ENCODE measurements at regions not wholly inside any gene's neighbourhood (a gene's known extent, or its start where the extent isn't known, plus 50 kb on each side); places are given as distances from the start of the nearest gene placed in this dataset.

GRCh38 chr6:44642870-44643522 lies 255.5 kb downstream of the CDC5L start:
- no peak for DNase-seq

DNA sequence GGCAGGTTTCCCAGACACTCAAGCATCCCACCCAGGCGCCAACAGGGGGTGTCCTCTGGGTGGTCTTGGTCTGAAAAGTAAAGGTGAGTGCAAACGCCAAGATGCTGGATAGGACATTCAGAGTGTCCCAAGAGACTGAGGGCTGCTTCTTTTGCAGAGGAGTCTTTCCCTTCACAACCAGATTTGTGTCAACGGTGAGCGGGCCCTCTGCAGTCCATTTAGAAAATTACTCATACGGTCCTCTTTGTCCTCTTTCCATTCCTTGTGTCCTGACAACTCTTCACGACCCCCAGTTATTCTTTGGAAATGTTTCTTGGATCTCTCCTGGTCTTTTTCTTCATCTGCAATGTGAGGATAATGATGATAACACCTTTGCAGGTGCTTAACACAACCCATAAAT lies 257.8 kb downstream of the CDC5L start:
- peak in 1 of 2 experiments; percentile 12 for DNase-seq

GRCh38 chr6:44646355-44646754 lies 258.8 kb downstream of the CDC5L start:
- no peak for DNase-seq

DNA sequence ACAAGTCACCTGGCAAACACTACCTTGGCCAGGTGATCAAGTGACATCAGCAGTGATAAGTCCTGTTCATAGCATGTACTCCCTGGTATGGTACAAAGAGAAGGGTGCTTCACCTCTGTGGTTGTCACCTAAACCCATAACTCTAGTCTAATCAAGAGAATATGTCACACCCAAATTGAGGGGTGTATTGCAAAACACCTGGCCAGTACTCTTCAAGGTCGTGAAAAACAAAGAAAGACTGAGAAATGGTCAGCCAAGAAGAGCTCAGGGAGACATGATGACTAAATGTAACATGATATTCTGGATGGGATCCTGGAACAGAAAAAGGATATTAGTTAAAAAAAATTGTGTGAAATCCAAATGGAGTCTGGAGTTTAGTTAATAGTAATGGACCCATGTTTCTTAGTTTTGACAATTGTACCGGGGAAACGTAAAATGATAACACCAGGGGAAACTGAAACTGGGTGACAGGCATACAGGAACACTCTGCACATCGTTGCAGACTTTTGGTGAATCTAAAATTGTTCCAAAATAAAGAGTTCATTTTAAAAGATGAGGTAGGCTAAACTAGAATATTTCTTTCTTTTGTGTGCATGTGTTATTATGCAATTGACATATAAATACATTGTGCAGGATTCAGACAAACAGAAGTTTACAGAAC lies 262.0 kb downstream of the CDC5L start:
- DNase-seq, result no peak

GRCh38 chr6:44650495-44650894 lies 263.0 kb downstream of the CDC5L start:
- no peak for DNase-seq

- DNase-seq, result no peak
These were observed 263.4 kb downstream of the CDC5L start for GRCh38 chr6:44650947-44651346.

- DNase-seq, result no peak
These were observed 264.1 kb downstream of the CDC5L start for GRCh38 chr6:44651604-44652003.

DNA sequence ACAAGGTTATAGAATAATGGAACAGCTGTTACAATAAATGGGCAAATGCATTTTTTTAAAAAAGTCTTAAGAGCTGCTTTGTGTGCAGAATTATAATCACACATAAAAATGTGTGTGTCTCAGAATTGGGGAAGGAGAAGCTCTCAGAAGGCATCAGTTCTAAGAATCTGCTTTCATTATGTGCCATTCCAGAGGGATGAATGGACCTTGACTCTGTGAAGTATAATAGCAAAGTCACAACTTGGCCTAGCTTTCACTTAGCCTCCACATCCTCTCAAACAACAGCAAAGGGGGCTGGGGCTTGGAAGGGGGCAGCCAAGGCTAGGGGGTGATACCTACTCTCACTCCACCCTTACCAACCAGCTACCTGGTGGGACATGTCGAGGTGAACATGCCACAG lies 265.0 kb downstream of the CDC5L start:
- no peak for DNase-seq

DNA sequence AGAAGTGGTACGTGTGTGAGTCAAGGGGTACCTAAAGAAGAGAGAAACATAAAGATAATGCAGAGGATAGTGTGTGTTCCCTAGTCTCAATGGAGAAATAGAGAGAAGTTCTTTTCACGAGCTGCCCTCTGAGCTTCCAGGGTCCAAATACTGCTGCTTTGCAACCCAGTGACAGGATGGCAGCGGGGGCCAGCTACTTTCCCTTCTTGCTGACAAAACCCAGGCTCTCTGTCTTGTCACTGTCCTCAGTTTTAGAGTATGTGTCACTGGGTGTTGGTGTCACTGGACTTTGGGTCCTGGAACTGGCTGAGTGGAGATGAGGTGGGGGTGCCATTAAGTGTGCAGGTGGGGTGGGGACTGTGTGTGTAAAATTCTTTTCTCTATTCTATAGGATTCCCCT lies 265.6 kb downstream of the CDC5L start:
- no peak for DNase-seq

- DNase-seq, result no peak
These were observed 266.3 kb downstream of the CDC5L start for GRCh38 chr6:44653761-44654218.

- DNase-seq, result peak in 1 of 2 experiments; percentile 49
These were observed 268.2 kb downstream of the CDC5L start for GRCh38 chr6:44655412-44656342.

- DNase-seq, result no peak
These were observed 269.2 kb downstream of the CDC5L start for GRCh38 chr6:44656691-44657090.

GRCh38 chr6:44657206-44657819 lies 269.8 kb downstream of the CDC5L start:
- DNase-seq, result no peak

- DNase-seq, result no peak
These were observed 271.1 kb downstream of the CDC5L start for GRCh38 chr6:44658571-44658970.

DNA sequence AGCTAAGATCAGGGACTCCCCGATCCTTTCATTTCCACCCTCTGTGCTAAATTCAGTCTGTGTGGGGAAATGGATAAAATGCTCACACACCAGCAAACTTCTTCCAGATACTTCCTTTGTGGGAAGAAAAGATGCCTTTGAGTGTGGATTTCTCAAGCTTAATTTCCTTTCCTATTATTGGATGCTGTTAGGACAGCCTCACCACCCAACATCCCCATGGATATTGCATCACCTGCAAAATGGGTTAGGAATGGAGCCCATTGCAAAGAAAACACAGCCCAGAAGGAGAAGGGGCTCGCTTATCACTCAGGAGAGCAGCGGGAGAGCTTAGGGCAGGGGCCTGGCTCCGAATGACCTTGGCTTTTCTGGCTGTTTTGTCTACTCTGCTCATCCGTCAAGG lies 272.2 kb downstream of the CDC5L start:
- DNase-seq, result no peak

- DNase-seq, result no peak
These were observed 273.2 kb downstream of the CDC5L start for GRCh38 chr6:44660561-44661220.

DNA sequence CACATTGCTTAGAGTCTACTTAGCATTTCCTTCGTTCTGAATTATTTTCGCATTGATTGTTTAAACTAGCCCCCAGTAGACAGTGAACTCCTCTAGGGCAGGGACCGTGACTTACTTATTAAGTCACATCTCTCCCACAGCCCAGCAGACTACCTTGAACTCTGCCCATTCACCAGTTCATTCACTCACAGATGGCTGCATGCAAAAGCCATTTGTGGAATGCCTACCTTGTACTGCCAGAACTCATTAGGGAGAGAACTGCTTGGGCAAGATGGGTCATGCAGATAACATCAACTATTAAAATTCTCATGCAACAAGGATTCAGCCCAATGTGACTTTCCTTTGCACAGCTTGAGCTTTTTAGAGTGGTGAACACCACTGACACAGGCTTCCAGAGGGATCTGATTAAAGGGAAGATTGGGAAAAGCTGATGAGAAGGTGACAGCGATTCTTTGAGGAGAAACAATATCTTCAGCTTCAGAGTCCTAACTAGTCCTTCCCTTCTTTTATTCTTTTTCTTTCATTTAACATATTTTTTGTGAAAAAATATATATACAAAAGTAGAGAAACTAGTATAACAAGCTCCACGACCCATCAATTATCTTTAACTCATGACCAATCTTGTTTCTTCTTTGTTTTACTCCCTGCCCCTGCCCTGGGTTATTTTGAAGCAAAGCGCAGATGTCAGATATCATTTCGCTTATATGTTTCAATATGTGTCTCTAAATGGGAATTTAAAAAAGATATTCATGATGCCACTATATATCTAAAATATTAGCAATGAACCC lies 273.9 kb downstream of the CDC5L start:
- no peak for DNase-seq

GRCh38 chr6:44662461-44663121 lies 275.1 kb downstream of the CDC5L start:
- DNase-seq, result no peak

- no peak for DNase-seq
These were observed 276.5 kb downstream of the CDC5L start for GRCh38 chr6:44663860-44664634.

DNA sequence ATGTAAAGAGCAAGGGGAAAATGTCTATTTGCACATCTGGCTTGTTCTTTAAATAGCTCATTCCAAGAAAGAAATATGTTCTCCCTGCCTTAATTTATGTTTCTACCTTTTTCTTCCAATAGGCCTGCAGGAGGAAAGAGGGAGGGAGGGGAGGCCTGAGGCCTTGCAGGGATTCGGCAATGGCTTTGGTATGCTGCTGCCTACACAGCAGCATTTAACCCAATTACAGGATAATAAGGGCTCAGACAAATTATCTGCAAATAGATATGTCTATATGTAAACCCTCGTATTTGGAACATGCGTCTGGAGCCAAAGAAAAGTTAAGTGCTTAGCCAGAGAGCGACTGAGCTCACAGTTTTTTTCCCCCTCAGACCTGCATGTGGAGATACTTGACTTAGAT lies 277.2 kb downstream of the CDC5L start:
- DNase-seq, result no peak

All from NCI-H446 (cell line).